Osteocyte (in vitro differentiated cells): ENCODE measurements at regions not wholly inside any gene's neighbourhood (a gene's known extent, or its start where the extent isn't known, plus 50 kb on each side); places are given as distances from the start of the nearest gene placed in this dataset.

Experiments
- DNase-seq: peaks from one replicate; pipeline ENCODE4 v3.0.0; 2021; ENCODE audit warnings: mixed read lengths; ENCODE audit not compliant: unreplicated experiment; ENCODE audit errors: extremely low spot score
- H3K27ac Mint-ChIP-seq: one replicate; pipeline ENCODE4 v1.8.0; 2021; ENCODE audit warnings: mild to moderate bottlenecking, mixed read lengths; ENCODE audit not compliant: unreplicated experiment
- H3K27me3 Mint-ChIP-seq: one replicate; pipeline ENCODE4 v1.8.0; 2021; ENCODE audit warnings: mixed read lengths; ENCODE audit not compliant: unreplicated experiment
- H3K36me3 Mint-ChIP-seq: one replicate; pipeline ENCODE4 v1.8.0; 2021; ENCODE audit warnings: mixed read lengths; ENCODE audit not compliant: unreplicated experiment
- H3K4me1 Mint-ChIP-seq: one replicate; pipeline ENCODE4 v1.8.0; 2021; ENCODE audit warnings: mixed read lengths; ENCODE audit not compliant: unreplicated experiment
- H3K4me3 Mint-ChIP-seq: one replicate; pipeline ENCODE4 v1.8.0; 2021; ENCODE audit warnings: mild to moderate bottlenecking, moderate library complexity, mixed read lengths; ENCODE audit not compliant: unreplicated experiment
- H3K9me3 Mint-ChIP-seq: one replicate; pipeline ENCODE4 v1.8.0; 2021; ENCODE audit warnings: mixed read lengths; ENCODE audit not compliant: unreplicated experiment
- TF ChIP-seq, protein P1 (sequence below): fragments of 200-600 bp; sonication (generic); IDR thresholded peaks from 2 replicates; pipeline ENCODE4 v1.5.0; 2021; ENCODE audit warnings: antibody characterized with exemption, mild to moderate bottlenecking, moderate library complexity

DNA sequence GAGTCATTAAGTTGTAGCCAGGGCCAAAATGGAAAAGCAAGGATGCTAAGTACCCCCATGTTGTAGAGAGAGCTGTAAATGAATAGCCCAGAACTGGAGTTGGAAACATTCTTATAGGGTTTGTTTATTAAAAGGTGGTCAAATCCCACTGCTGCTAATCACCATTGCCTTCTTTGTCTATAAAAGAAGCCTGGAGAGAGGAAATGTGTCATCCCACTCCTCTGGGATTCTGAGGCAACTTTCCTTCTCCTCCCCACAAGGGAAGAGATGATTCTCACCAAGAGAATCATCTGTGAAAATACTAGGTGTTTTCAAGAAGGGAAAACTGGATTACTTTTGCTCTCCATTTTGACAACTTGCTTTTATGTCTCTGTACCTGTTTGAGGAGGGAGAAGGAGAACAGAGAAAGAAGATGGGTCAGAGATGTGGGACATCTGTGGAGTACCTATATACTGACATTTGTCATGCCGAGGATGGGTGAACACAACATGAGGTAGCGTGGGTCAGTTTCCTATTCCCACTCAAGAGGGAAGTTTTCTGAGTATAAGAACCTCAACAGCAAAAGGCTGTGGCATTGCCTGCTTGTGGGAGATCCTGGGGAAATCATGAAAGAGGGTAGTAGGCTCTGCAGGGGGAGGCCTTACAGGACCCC lies 262.2 kb downstream of the KIF20B start:
- Mint-ChIP-seq H3K27ac (no peak overlapping the region), H3K27me3 (peaks cover 7% of the 10 kb centered on the region), H3K36me3 (no peaks in the 10 kb centered on the region), H3K4me3 (no peak overlapping the region), H3K9me3 (no peaks in the 10 kb centered on the region), H3K4me1 (no peaks in the 10 kb centered on the region)
- no peak for DNase-seq
- TF ChIP-seq, protein P1, sequence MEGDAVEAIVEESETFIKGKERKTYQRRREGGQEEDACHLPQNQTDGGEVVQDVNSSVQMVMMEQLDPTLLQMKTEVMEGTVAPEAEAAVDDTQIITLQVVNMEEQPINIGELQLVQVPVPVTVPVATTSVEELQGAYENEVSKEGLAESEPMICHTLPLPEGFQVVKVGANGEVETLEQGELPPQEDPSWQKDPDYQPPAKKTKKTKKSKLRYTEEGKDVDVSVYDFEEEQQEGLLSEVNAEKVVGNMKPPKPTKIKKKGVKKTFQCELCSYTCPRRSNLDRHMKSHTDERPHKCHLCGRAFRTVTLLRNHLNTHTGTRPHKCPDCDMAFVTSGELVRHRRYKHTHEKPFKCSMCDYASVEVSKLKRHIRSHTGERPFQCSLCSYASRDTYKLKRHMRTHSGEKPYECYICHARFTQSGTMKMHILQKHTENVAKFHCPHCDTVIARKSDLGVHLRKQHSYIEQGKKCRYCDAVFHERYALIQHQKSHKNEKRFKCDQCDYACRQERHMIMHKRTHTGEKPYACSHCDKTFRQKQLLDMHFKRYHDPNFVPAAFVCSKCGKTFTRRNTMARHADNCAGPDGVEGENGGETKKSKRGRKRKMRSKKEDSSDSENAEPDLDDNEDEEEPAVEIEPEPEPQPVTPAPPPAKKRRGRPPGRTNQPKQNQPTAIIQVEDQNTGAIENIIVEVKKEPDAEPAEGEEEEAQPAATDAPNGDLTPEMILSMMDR, result no peak

DNA sequence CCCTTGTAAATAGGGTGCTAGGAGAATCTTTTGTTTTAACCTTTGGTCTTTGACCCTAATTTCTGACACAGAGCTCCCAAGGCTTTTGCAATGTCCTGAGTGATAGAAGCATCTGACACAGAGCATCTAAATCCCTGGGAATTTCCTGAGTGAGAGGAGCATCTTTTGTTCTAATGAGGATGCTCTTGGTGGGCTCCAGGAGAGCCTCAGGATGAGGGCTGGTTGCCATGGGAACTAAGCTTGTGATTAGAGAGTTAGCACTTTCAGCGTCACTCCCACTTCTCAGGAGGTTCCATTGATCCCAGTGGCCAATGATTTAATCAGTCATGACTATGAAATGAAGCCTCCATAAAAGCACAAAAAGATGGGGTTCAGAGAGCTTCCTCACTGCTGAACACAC lies 264.8 kb downstream of the KIF20B start:
- no peak overlapping the region for H3K27ac Mint-ChIP-seq
- TF ChIP-seq, protein P1, result no peak
- H3K9me3 Mint-ChIP-seq, result no peaks in the 10 kb centered on the region
- no peaks in the 10 kb centered on the region for H3K36me3 Mint-ChIP-seq
- peaks cover 10% of the 10 kb centered on the region for H3K27me3 Mint-ChIP-seq
- no peak for DNase-seq
- no peaks in the 10 kb centered on the region for H3K4me1 Mint-ChIP-seq
- no peak overlapping the region for H3K4me3 Mint-ChIP-seq

DNA sequence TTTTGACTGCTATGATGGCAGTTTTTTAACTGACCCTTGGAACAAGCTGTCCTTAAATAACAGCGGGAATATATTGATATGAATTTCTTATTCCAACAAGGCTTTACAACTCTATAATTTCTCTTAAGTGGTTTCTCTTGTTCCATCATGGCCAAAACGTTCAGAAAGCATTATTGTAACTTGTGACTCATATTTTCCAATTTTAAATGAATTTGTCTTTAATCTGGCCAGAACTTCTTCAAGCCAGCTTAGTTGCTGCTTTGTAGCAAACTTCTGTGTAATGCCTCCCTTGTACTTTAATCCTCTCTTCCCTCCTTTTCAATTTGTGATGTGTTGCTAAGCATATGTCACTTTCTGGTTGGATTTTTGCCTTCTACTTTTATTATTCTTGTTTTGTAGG lies 271.9 kb downstream of the KIF20B start:
- H3K4me1 Mint-ChIP-seq, result no peaks in the 10 kb centered on the region
- H3K27me3 Mint-ChIP-seq, result peaks cover 9% of the 10 kb centered on the region
- no peak overlapping the region for H3K27ac Mint-ChIP-seq
- no peaks in the 10 kb centered on the region for H3K9me3 Mint-ChIP-seq
- no peaks in the 10 kb centered on the region for H3K36me3 Mint-ChIP-seq
- TF ChIP-seq, protein P1, result no peak
- no peak for DNase-seq
- H3K4me3 Mint-ChIP-seq, result no peak overlapping the region

DNA sequence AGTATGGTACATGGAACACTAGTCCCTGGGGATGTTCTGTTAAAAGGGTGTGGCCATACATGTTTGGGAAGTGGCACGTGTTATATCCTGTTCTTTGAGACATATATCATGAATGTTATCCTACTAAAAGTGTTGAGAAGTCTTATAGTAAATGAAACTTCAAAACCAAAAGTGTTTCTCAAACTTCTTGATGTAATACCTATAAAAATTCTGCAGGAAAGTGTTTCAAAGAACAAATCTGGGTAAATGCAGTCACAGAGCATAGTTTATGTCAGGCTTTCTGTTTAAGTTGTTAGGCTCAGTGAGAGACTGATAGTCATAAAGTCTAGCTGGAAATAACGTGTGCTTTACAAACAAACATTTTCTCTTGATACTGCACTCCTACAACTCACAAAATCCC lies 273.7 kb downstream of the KIF20B start:
- Mint-ChIP-seq H3K4me3 (no peak overlapping the region), H3K4me1 (no peaks in the 10 kb centered on the region), H3K27ac (no peak overlapping the region), H3K27me3 (peaks cover 3% of the 10 kb centered on the region), H3K36me3 (no peaks in the 10 kb centered on the region), H3K9me3 (no peaks in the 10 kb centered on the region)
- DNase-seq, result no peak
- TF ChIP-seq, protein P1, result no peak

DNA sequence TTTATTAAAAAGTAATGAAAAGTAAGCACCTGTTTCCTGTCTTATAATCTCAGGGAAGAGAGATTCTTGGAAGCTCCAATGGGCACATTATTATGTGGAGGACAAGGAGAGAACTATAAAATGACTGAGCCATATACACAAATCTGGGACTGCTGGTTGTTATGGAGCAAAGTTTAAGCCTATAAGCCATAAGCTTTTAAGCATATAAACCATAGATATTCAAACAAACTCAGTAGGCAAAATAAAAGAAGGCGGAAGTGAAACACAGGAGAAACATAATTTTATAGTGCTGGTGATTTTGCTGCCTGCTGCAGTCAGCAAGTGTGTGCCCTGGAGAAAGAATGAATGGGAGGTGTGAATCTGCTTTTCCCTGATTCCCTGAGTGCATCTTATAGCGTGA lies 274.4 kb downstream of the KIF20B start:
- H3K9me3 Mint-ChIP-seq, result no peaks in the 10 kb centered on the region
- no peak overlapping the region for H3K4me3 Mint-ChIP-seq
- TF ChIP-seq, protein P1, result no peak
- H3K27me3 Mint-ChIP-seq, result peaks cover 3% of the 10 kb centered on the region
- DNase-seq, result no peak
- H3K27ac Mint-ChIP-seq, result no peak overlapping the region
- H3K4me1 Mint-ChIP-seq, result no peaks in the 10 kb centered on the region
- no peaks in the 10 kb centered on the region for H3K36me3 Mint-ChIP-seq
